CD14-positive monocyte (primary cell): ENCODE measurements at regions not wholly inside any gene's neighbourhood (a gene's known extent, or its start where the extent isn't known, plus 50 kb on each side); places are given as distances from the start of the nearest gene placed in this dataset.

Experiments used
- DNase-seq, 3 donors: peaks; one replicate each; pipeline ENCODE4 v3.0.0-alpha.2; 2011 to 2022
- H2AFZ ChIP-seq: 2 replicates; pipeline ENCODE4 v1.6.0; 2012; ENCODE audit warnings: mild to moderate bottlenecking, low read depth, low read length, inconsistent platforms; ENCODE audit not compliant: insufficient read depth, poor library complexity, severe bottlenecking
- H3K27ac ChIP-seq, 2 donors: 1 replicate in 1 of 2; 2 replicates in 1 of 2; pipeline ENCODE4 v1.5.1; 2012 to 2013; ENCODE audit warnings: low read length in 2 of 2, control low read depth in 1 of 2, inconsistent platforms in 1 of 2, low read depth in 1 of 2, mild to moderate bottlenecking in 1 of 2
- H3K27me3 ChIP-seq, 2 donors: one replicate each; pipeline versions ENCODE4 v1.6.0 to v1.6.1; 2011 to 2013; ENCODE audit warnings: low read length in 2 of 2; ENCODE audit not compliant: control insufficient read depth in 2 of 2, insufficient read depth in 2 of 2
- H3K36me3 ChIP-seq, 2 donors: replicated peaks in 1 of 2; 1 replicate in 1 of 2; 2 replicates in 1 of 2; pipeline versions ENCODE4 v1.5.1 to v1.6.1; 2012 to 2013; ENCODE audit warnings: low read length in 2 of 2, control low read depth in 1 of 2, inconsistent platforms in 1 of 2, mild to moderate bottlenecking in 1 of 2; ENCODE audit not compliant: insufficient read depth in 2 of 2, control insufficient read depth in 1 of 2
- H3K4me1 ChIP-seq, 2 donors: 1 replicate in 1 of 2; 2 replicates in 1 of 2; pipeline versions ENCODE4 v1.5.1 to v1.6.1; 2012 to 2013; ENCODE audit warnings: low read length in 2 of 2, control low read depth in 1 of 2, inconsistent platforms in 1 of 2, mild to moderate bottlenecking in 1 of 2, moderate library complexity in 1 of 2; ENCODE audit not compliant: insufficient read depth in 2 of 2, control insufficient read depth in 1 of 2
- H3K4me2 ChIP-seq: replicated peaks from 2 replicates; pipeline ENCODE3; 2012; ENCODE audit warnings: low read length, moderate library complexity, mild to moderate bottlenecking; ENCODE audit not compliant: poor library complexity, severe bottlenecking; ENCODE audit errors: extremely low read depth
- H3K4me3 ChIP-seq, 3 experiments: fragments of 200-600 bp in 1 of 3; sonication (generic) in 1 of 3; replicated peaks in 1 of 3; 1 replicate in 2 of 3; 2 replicates in 1 of 3; pipeline ENCODE4 v1.5.1; 2011 to 2013; ENCODE audit warnings: low read length in 3 of 3, mild to moderate bottlenecking in 3 of 3, control low read depth in 2 of 3, low read depth in 2 of 3, inconsistent platforms in 1 of 3, moderate library complexity in 1 of 3
- H3K79me2 ChIP-seq: 2 replicates; pipeline ENCODE4 v1.6.0; 2012; ENCODE audit warnings: mild to moderate bottlenecking, control low read depth, inconsistent platforms, low read length, moderate library complexity; ENCODE audit not compliant: insufficient read depth
- H3K9ac ChIP-seq: 2 replicates; pipeline ENCODE4 v1.6.0; 2017; ENCODE audit warnings: low read length, mild to moderate bottlenecking; ENCODE audit not compliant: insufficient read depth, poor library complexity, severe bottlenecking
- H3K9me3 ChIP-seq, 2 donors: replicated peaks in 1 of 2; 1 replicate in 1 of 2; 2 replicates in 1 of 2; pipeline versions ENCODE4 v1.5.1 to v1.6.1; 2012 to 2013; ENCODE audit warnings: low read length in 2 of 2, control low read depth in 1 of 2; ENCODE audit not compliant: control insufficient read depth in 1 of 2, insufficient read depth in 1 of 2
- H4K20me1 ChIP-seq: 2 replicates; pipeline ENCODE4 v1.6.0; 2012; ENCODE audit warnings: mild to moderate bottlenecking, low read length, control low read depth, moderate library complexity; ENCODE audit not compliant: insufficient read depth
- H3K27ac Mint-ChIP-seq, 7 donors: one replicate each; pipeline ENCODE4 v1.8.0; 2020; ENCODE audit warnings: mild to moderate bottlenecking in 7 of 7, mixed read lengths in 7 of 7, moderate library complexity in 6 of 7, inconsistent platforms in 2 of 7
- H3K27me3 Mint-ChIP-seq, 3 donors: one replicate each; pipeline ENCODE4 v1.8.0; 2021 to 2022; ENCODE audit warnings: low read depth in 3 of 3, mild to moderate bottlenecking in 3 of 3, mixed read lengths in 3 of 3, moderate library complexity in 3 of 3, inconsistent platforms in 1 of 3
- H3K36me3 Mint-ChIP-seq, 2 donors: one replicate each; pipeline ENCODE4 v1.8.0; 2020; ENCODE audit warnings: mixed read lengths in 2 of 2, inconsistent platforms in 1 of 2, mild to moderate bottlenecking in 1 of 2
- H3K4me1 Mint-ChIP-seq: one replicate; pipeline ENCODE4 v1.8.0; 2020; ENCODE audit warnings: mild to moderate bottlenecking, mixed read lengths
- H3K4me3 Mint-ChIP-seq, 2 donors: one replicate each; pipeline ENCODE4 v1.8.0; 2020; ENCODE audit warnings: mild to moderate bottlenecking in 2 of 2, mixed read lengths in 2 of 2, moderate library complexity in 1 of 2
- H3K9me3 Mint-ChIP-seq, 7 donors: one replicate each; pipeline ENCODE4 v1.8.0; 2020 to 2022; ENCODE audit warnings: mixed read lengths in 7 of 7, mild to moderate bottlenecking in 6 of 7, moderate library complexity in 6 of 7, inconsistent platforms in 2 of 7
- CTCF ChIP-seq: fragments of 200-600 bp; IDR thresholded peaks from one replicate; pipeline ENCODE4 v1.8.0; 2022; ENCODE audit warnings: antibody characterized with exemption, mild to moderate bottlenecking
- WGBS: methylation state at CpG from one replicate; pipeline ENCODE4 v1.1.5; 2013; ENCODE audit warnings: missing lambda C conversion rate; ENCODE audit not compliant: insufficient coverage; 5-methylcytosine and 5-hydroxymethylcytosine counted together
- intact Hi-C, 2 donors: fragments of 100-400 bp; cut with micrococcal nuclease; formaldehyde crosslinking; loops; one replicate each; pipeline versions ENCODE4 v1.15.0 to v1.15.1; 2023

GRCh38 chr6:66986940-66987339, 1279.9 kb upstream of the EYS start:
- no peaks in the 10 kb centered on the region for H3K4me1 Mint-ChIP-seq
- no peaks in the 10 kb centered on the region for H3K79me2 ChIP-seq
- no peaks in the 10 kb centered on the region for H3K36me3 Mint-ChIP-seq
- H3K4me3 ChIP-seq, result no peak overlapping the region
- peaks cover 0 to 1% (median 0%) of the 10 kb centered on the region in 3 donors for H3K27me3 Mint-ChIP-seq
- no peak overlapping the region for H3K27ac Mint-ChIP-seq
- no peak for TF ChIP-seq CTCF
- no peak for DNase-seq
- no peaks in the 10 kb centered on the region for H3K36me3 ChIP-seq
- H3K27me3 ChIP-seq, result no peaks in the 10 kb centered on the region
- H3K9ac ChIP-seq, result no peak overlapping the region
- intact Hi-C loops, result no loop called here
- H3K9me3 Mint-ChIP-seq, result peaks cover 5 to 24% (median 11%) of the 10 kb centered on the region in 7 donors
- no peak overlapping the region for H3K4me3 Mint-ChIP-seq
- H3K4me2 ChIP-seq, result no peak overlapping the region
- no peak overlapping the region for H3K27ac ChIP-seq
- H4K20me1 ChIP-seq, result no peaks in the 10 kb centered on the region
- no peak overlapping the region for H2AFZ ChIP-seq
- peaks cover 23 to 26% of the 10 kb centered on the region in 2 donors for H3K9me3 ChIP-seq
- no peaks in the 10 kb centered on the region for H3K4me1 ChIP-seq

DNA sequence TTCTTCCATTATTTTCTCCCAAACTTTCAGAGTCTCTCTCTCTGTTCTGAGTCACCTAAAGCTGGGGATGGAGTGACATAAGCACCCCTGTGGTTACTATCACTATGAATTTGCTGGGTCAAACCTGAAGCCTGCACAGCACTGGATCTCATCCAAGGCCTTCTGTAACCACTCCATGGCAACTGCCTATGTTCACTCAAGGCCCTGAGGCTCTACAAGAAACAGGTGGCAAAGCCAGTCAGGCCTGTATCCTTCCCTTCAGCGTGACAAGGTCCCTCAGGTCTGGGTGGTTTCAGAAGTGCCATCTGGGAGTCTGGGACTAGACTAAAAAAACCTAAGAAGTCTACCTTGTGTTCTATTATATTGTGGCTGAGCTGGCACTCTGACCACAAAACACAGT, 1278.8 kb upstream of the EYS start:
- H3K27ac Mint-ChIP-seq, result no peak overlapping the region
- H3K4me1 Mint-ChIP-seq, result no peaks in the 10 kb centered on the region
- no peak overlapping the region for H3K27ac ChIP-seq
- no peaks in the 10 kb centered on the region for H3K36me3 Mint-ChIP-seq
- H3K4me1 ChIP-seq, result no peaks in the 10 kb centered on the region
- intact Hi-C loops, result no loop called here
- H3K9me3 ChIP-seq, result peaks cover 20 to 25% of the 10 kb centered on the region in 2 donors
- H3K9ac ChIP-seq, result no peak overlapping the region
- DNase-seq, result no peak
- no peaks in the 10 kb centered on the region for H3K79me2 ChIP-seq
- no peak overlapping the region for H3K4me3 ChIP-seq
- H2AFZ ChIP-seq, result no peak overlapping the region
- no peak for TF ChIP-seq CTCF
- WGBS, result no CpG with 5 or more reads among the region's 1 CpG
- no peaks in the 10 kb centered on the region for H3K27me3 ChIP-seq
- no peaks in the 10 kb centered on the region for H3K36me3 ChIP-seq
- H4K20me1 ChIP-seq, result no peaks in the 10 kb centered on the region
- no peak overlapping the region for H3K4me3 Mint-ChIP-seq
- peaks cover 0 to 1% (median 0%) of the 10 kb centered on the region in 3 donors for H3K27me3 Mint-ChIP-seq
- H3K9me3 Mint-ChIP-seq, result peaks cover 2 to 22% (median 7%) of the 10 kb centered on the region in 7 donors
- H3K4me2 ChIP-seq, result no peak overlapping the region
